GM12872 (cell line): ENCODE measurements at regions not wholly inside any gene's neighbourhood (a gene's known extent, or its start where the extent isn't known, plus 50 kb on each side); places are given as distances from the start of the nearest gene placed in this dataset.

Experiments
- CTCF ChIP-seq: IDR thresholded peaks from 3 replicates; pipeline ENCODE4 v1.5.1; 2011; ENCODE audit warnings: low read depth, mild to moderate bottlenecking, low read length, moderate library complexity; ENCODE audit not compliant: insufficient read depth

- TF ChIP-seq CTCF: no peak
These were observed 59.6 kb upstream of the ADAMTS19 start for GRCh38 chr5:129400395-129400983.

GRCh38 chr5:129405222-129405621 is 54.9 kb upstream of the ADAMTS19 start:
- TF ChIP-seq CTCF: no peak

- TF ChIP-seq CTCF: no peak
These were observed 53.7 kb upstream of the ADAMTS19 start for GRCh38 chr5:129406440-129406839.
